Sigmoid colon (tissue), 6 donors: ENCODE measurements at regions not wholly inside any gene's neighbourhood (a gene's known extent, or its start where the extent isn't known, plus 50 kb on each side); places are given as distances from the start of the nearest gene placed in this dataset.
A peak's percentile ranks its signal among the peaks of the same experiment; 100 is the strongest.

Experiments
- DNase-seq: peaks from one replicate; pipeline ENCODE4 v3.0.0-alpha.2; 2019
- H3K27ac ChIP-seq, 4 donors: fragments of 200-600 bp; sonication (generic); one replicate each; pipeline ENCODE4 v1.5.1; 2016 to 2019; ENCODE audit warnings: mild to moderate bottlenecking in 1 of 4
- H3K27me3 ChIP-seq, 3 donors: fragments of 200-600 bp; sonication (generic); one replicate each; pipeline ENCODE4 v1.5.1; 2019; ENCODE audit warnings: mild to moderate bottlenecking in 1 of 3
- H3K36me3 ChIP-seq, 4 donors: fragments of 200-600 bp; sonication (generic); one replicate each; pipeline ENCODE4 v1.5.1; 2016 to 2019
- H3K4me1 ChIP-seq, 4 donors: fragments of 200-600 bp; sonication (generic); one replicate each; pipeline ENCODE4 v1.5.1; 2017 to 2019
- H3K4me3 ChIP-seq, 4 donors: fragments of 200-600 bp; sonication (generic); one replicate each; pipeline ENCODE4 v1.5.1; 2017 to 2019; ENCODE audit warnings: mild to moderate bottlenecking in 2 of 4, moderate library complexity in 1 of 4
- H3K9me3 ChIP-seq, 4 donors: fragments of 200-600 bp in 3 of 4; sonication (generic) in 3 of 4; one replicate each; pipeline versions ENCODE4 v1.5.1 to v1.6.1; 2013 to 2019
- EP300 ChIP-seq, 4 donors: sonication (generic); formaldehyde crosslinking; IDR thresholded peaks; one replicate each; pipeline ENCODE4 v1.6.1; 2017; ENCODE audit warnings: antibody characterized with exemption in 4 of 4
- POLR2A ChIP-seq, 2 donors: fragments of 450-650 bp; IDR thresholded peaks; one replicate each; pipeline ENCODE4 v1.6.1; 2016; ENCODE audit warnings: antibody characterized with exemption in 2 of 2, mild to moderate bottlenecking in 2 of 2, moderate library complexity in 2 of 2
- POLR2AphosphoS5 ChIP-seq, 4 donors: sonication (generic); formaldehyde crosslinking; IDR thresholded peaks; one replicate each; pipeline ENCODE4 v1.6.1; 2017; ENCODE audit warnings: antibody characterized with exemption in 4 of 4
- WGBS, 2 donors: extraction: QIAGEN DNeasy Blood & Tissue Kit; methylation state at CpG; one replicate each; pipeline ENCODE4 v1.1.7; 2013; 5-methylcytosine and 5-hydroxymethylcytosine counted together
- intact Hi-C: fragments of 100-400 bp; cut with DNase I; formaldehyde crosslinking; loops from one replicate; pipeline ENCODE4 v1.15.1; 2023
- TF ChIP-seq, protein P1 (sequence below), 4 experiments: fragments of 450-650 bp in 3 of 4; fragments of 200-600 bp in 1 of 4; IDR thresholded peaks; one replicate each; pipeline ENCODE4 v1.5.1; 2016 to 2019; ENCODE audit warnings: antibody characterized with exemption in 4 of 4, mild to moderate bottlenecking in 3 of 4, moderate library complexity in 2 of 4
- donor health status: healthy with polysubstance abuse.
- donor health status: healthy.

DNA sequence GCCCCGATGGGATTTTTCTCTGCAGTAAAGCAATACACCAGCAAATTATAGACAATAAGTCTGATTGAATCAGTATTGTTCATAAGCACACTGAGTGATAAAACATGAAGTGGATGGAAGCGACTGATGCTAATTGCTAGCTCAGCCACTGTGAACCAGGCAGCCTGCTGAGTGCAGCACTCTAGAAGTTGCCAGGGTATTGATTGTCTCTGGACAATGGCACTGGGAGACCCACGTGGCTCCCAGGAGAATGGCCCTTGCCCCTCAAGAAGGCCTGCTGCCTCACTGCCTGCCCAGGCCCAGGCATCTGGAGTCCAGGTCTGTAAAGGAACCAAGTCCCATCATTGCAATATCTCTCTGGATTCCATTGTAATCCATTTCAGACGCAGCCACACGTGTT, 80.4 kb upstream of the TCERG1L start:
- intact Hi-C loops = no loop called here
- H3K27ac ChIP-seq = no peak overlapping the region
- TF ChIP-seq POLR2A (IDR thresholded peaks at IDR 0.05) = no peak
- no peak for TF ChIP-seq POLR2AphosphoS5 (IDR thresholded peaks at IDR 0.05)
- no peak for TF ChIP-seq EP300 (IDR thresholded peaks at IDR 0.05)
- TF ChIP-seq, protein P1, sequence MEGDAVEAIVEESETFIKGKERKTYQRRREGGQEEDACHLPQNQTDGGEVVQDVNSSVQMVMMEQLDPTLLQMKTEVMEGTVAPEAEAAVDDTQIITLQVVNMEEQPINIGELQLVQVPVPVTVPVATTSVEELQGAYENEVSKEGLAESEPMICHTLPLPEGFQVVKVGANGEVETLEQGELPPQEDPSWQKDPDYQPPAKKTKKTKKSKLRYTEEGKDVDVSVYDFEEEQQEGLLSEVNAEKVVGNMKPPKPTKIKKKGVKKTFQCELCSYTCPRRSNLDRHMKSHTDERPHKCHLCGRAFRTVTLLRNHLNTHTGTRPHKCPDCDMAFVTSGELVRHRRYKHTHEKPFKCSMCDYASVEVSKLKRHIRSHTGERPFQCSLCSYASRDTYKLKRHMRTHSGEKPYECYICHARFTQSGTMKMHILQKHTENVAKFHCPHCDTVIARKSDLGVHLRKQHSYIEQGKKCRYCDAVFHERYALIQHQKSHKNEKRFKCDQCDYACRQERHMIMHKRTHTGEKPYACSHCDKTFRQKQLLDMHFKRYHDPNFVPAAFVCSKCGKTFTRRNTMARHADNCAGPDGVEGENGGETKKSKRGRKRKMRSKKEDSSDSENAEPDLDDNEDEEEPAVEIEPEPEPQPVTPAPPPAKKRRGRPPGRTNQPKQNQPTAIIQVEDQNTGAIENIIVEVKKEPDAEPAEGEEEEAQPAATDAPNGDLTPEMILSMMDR (IDR thresholded peaks at IDR 0.05) = no peak
- no peak overlapping the region for H3K4me3 ChIP-seq
- peaks cover 0 to 9% (median 6%) of the 10 kb centered on the region in 4 donors for H3K4me1 ChIP-seq
- H3K9me3 ChIP-seq = no peaks in the 10 kb centered on the region
- H3K27me3 ChIP-seq = peaks cover 0 to 16% (median 0%) of the 10 kb centered on the region in 3 donors
- DNase-seq = no peak
- no peaks in the 10 kb centered on the region for H3K36me3 ChIP-seq
- 79 to 82% methylated on average over 5 of the region's 5 CpGs for WGBS, 2 donors

DNA sequence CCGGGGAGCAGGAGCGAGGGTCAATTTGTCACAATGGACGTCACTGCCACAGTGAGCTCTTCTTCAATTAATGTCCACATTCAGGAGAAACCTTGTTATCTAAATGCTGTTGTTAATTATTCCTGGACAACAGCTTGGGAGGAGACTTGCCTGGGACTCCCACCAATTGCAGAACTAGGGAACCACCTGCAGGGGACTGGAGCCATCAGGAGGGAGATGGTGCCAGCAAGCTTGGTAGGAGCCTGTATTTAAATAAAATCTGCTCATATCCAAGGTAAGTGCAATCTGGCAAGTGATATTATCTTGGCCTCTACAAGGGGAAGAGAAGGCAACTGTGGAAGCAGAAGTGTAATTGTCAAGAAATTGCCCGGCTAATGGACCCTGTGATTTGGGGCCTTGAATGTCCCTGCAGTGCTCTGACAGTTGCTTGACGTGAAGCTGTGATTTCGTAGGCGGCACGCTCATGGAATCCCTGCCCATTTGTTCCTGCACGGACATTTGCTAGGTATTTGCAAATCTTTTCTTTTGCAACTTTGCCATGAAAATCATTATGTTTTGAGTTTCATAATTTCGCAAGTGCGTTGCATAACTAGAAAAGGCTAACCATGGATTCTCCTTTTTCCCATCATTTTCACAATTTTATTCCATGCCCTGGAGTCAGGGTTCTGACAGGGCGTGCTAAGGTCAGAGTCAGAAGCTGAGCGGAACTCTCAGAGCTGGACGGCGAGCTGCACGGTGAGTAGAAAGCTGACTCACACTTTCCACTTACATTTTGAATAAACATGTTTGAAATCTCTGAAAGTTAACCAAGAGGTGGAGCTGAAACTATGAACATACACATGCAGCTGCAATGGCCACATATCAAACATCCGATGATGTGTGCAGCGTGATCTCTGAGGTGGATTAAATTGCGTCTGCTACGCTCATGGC, 84.9 kb upstream of the TCERG1L start:
- Histone ChIP-seq H3K27ac (no peak overlapping the region), H3K4me1 (peaks cover 0 to 12% (median 6%) of the 10 kb centered on the region in 4 donors), H3K36me3 (no peaks in the 10 kb centered on the region), H3K27me3 (no peaks in the 10 kb centered on the region), H3K4me3 (no peak overlapping the region), H3K9me3 (no peaks in the 10 kb centered on the region)
- TF ChIP-seq EP300 (IDR thresholded peaks at IDR 0.05) (no peak), POLR2AphosphoS5 (IDR thresholded peaks at IDR 0.05) (peak in 1 of 4 donors; percentile 33)
- WGBS, 2 donors = 64 to 72% methylated on average over 20 of the region's 20 CpGs
- peak; percentile 28 for DNase-seq
- intact Hi-C loops = no loop called here

DNA sequence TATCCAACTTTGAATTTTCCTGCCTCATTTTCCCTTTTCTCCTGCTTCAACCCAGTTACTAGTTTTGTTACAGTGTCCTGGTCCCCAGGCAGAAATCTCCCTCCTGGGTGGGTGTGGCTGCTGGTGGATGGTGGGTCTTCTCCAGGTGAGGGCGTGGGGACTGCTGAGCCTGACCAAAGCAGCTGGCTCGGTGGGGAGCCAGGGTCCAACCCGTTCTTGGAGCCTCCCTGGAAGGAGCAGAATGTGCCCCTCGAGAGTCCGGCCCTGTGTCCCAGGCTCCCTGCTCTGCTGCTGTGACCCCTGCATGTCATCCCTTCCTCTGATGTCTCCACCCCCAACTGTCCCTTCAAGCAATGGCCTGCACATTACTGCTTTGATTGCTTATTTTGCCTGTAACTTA, 86.6 kb upstream of the TCERG1L start:
- Histone ChIP-seq H3K27ac (no peak overlapping the region), H3K36me3 (no peaks in the 10 kb centered on the region), H3K27me3 (peaks cover 0 to 9% (median 0%) of the 10 kb centered on the region in 3 donors), H3K9me3 (no peaks in the 10 kb centered on the region), H3K4me1 (peaks cover 0 to 12% (median 6%) of the 10 kb centered on the region in 4 donors), H3K4me3 (no peak overlapping the region)
- WGBS, 2 donors = 59 to 70% methylated on average over 5 of the region's 5 CpGs
- intact Hi-C loops = no loop called here
- no peak for TF ChIP-seq EP300 (IDR thresholded peaks at IDR 0.05)
- no peak for TF ChIP-seq POLR2AphosphoS5 (IDR thresholded peaks at IDR 0.05)
- TF ChIP-seq, protein P1 (IDR thresholded peaks at IDR 0.05) = no peak
- no peak for TF ChIP-seq POLR2A (IDR thresholded peaks at IDR 0.05)
- no peak for DNase-seq

DNA sequence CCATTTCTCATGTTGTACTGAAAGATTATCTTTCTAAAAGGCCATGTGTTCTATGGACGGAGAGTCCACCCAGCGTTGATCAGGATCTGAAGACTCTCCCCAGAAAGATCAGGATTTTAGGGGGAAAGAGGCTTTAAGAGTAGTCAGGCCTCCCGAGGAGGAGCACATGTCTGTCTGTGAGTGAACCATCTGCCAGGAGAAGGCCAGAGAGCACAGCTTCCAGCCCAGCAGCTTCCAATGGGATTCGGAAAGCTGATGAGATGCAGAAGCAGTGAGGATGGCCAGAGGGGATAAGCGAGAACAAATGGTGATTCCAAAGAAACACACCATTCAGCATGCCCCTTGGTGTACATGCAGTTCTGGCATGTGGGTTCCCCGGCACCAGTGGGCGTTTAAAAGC, 88.5 kb upstream of the TCERG1L start:
- H3K4me1 ChIP-seq = peaks cover 0 to 12% (median 6%) of the 10 kb centered on the region in 4 donors
- no peak overlapping the region for H3K4me3 ChIP-seq
- H3K27ac ChIP-seq = no peak overlapping the region
- peaks cover 0 to 11% (median 0%) of the 10 kb centered on the region in 3 donors for H3K27me3 ChIP-seq
- H3K36me3 ChIP-seq = no peaks in the 10 kb centered on the region
- H3K9me3 ChIP-seq = no peaks in the 10 kb centered on the region
- intact Hi-C loops = no loop called here
- DNase-seq = no peak
- WGBS, 2 donors = 79% methylated on average over 7 of the region's 7 CpGs
- TF ChIP-seq, protein P1 (IDR thresholded peaks at IDR 0.05) = no peak
- TF ChIP-seq POLR2AphosphoS5 (IDR thresholded peaks at IDR 0.05) = no peak

DNA sequence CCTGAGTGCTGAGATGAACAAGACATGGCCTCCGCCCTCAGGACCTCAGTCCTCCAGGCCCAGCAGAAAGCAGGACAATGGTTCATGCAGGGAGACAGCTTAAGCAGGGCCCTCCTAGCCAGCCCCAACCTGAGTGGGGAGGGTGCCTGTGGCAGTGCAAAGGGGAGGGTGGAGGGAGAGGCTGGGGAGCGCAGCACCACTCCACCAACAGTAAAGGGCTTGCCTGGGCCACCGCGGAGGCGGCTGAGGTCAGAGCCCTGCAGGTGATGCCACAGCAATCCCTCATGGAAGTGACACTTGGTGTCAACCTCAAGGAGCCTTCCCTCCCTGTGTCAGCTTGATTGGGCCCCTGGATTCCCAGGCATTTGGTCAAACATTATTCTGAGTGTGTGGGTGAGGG, 89.0 kb upstream of the TCERG1L start:
- Histone ChIP-seq H3K27ac (no peak overlapping the region), H3K36me3 (no peaks in the 10 kb centered on the region), H3K27me3 (peaks cover 0 to 11% (median 0%) of the 10 kb centered on the region in 3 donors), H3K4me3 (no peak overlapping the region), H3K9me3 (no peaks in the 10 kb centered on the region), H3K4me1 (peaks cover 0 to 12% (median 6%) of the 10 kb centered on the region in 4 donors)
- 81 to 89% methylated on average over 5 of the region's 5 CpGs for WGBS, 2 donors
- no peak for DNase-seq
- TF ChIP-seq, protein P1 (IDR thresholded peaks at IDR 0.05) = no peak
- TF ChIP-seq POLR2AphosphoS5 (IDR thresholded peaks at IDR 0.05) = no peak
- TF ChIP-seq POLR2A (IDR thresholded peaks at IDR 0.05) = no peak
- TF ChIP-seq EP300 (IDR thresholded peaks at IDR 0.05) = no peak
- intact Hi-C loops = no loop called here
